GM10266 (cell line): ENCODE measurements at regions not wholly inside any gene's neighbourhood (a gene's known extent, or its start where the extent isn't known, plus 50 kb on each side); places are given as distances from the start of the nearest gene placed in this dataset.

Experiments
- DNase-seq: peaks from one replicate; pipeline ENCODE4 v3.0.0; 2012; ENCODE audit errors: extremely low spot score
- TF ChIP-seq, protein P1 (sequence below): IDR thresholded peaks from 2 replicates; pipeline ENCODE4 v1.5.1; 2012; ENCODE audit warnings: mild to moderate bottlenecking, low read depth; ENCODE audit not compliant: control insufficient read depth, insufficient read depth; ENCODE audit errors: missing control alignments

DNA sequence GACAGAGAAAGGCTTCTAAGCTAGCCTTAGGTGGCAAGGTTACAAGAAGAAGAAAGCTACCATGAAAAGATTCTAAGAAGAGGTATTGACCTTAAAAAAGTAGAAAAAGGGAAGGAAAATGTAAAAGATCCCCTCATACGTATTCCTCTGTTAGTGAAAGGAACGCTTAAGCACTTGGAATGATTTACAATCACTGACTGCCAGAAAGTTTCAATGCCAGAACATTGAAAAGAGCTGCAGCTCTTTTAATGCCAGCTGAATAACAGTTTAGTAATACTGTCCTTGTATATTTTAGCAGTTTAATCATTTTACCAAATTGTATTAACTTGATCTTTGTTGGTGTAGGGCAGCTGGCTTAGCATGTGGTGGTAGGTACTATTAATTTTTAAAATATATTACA is 650.7 kb downstream of the FAM181B start:
- TF ChIP-seq, protein P1, sequence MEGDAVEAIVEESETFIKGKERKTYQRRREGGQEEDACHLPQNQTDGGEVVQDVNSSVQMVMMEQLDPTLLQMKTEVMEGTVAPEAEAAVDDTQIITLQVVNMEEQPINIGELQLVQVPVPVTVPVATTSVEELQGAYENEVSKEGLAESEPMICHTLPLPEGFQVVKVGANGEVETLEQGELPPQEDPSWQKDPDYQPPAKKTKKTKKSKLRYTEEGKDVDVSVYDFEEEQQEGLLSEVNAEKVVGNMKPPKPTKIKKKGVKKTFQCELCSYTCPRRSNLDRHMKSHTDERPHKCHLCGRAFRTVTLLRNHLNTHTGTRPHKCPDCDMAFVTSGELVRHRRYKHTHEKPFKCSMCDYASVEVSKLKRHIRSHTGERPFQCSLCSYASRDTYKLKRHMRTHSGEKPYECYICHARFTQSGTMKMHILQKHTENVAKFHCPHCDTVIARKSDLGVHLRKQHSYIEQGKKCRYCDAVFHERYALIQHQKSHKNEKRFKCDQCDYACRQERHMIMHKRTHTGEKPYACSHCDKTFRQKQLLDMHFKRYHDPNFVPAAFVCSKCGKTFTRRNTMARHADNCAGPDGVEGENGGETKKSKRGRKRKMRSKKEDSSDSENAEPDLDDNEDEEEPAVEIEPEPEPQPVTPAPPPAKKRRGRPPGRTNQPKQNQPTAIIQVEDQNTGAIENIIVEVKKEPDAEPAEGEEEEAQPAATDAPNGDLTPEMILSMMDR = no peak

DNA sequence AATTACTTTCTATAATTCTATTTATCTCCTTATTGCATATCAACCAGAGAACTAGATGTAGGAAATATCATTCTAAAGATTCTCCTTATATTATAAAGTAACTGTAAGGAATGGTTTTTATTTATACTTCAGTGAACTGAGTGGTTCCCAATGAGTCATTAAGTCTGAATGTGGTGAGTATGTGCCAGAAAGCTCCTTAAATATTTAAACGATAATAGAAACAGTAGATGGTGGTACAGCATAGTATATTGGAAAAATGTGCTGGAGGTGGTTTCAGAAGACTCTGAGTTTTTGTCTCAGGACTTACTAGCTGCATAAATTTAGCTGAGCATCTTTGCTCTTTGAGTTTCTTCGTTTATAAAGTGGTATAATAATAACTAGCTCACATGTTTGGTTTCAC is 653.5 kb downstream of the FAM181B start:
- TF ChIP-seq, protein P1 = no peak
- DNase-seq = no peak

More for the DNA sequence above, 650.7 kb downstream of the FAM181B start:
- no peak for DNase-seq

DNA sequence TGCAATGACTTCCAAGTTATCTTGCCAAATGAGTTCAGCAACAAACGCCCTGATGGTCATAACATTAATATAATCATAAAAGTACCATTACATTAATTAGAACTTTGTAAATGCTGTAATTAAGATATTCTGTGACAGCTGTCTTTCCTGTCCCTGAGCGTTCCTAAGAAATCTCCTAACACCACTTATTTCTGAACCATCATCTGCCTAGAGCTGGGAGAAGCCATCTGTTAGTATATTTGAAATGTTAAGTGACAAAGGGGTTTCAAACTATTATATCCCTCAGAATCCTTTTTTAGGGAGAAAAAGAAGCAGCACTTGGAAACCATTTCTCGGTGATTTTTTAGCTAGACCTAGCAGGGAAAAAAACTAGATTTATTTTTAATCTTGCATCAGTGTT is 657.5 kb downstream of the FAM181B start:
- TF ChIP-seq, protein P1 = no peak
- DNase-seq = no peak

DNA sequence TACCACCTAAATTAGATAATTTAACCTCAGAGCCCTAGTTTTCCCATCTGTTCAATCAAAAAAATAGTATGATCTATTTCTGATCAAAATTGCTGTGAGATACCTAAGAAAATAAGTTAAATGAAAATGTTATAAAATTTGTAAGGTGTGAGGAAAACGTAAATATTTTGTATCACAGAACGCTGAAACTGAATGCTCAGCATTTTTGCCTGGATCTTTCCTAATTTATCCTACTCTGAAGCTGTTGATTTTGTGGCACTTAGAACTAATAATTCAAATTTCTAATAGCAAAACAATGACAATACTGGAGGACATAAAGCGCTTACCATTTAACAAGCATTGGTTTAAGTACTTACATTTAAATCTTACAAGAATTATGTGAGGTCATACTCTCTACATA is 674.2 kb downstream of the FAM181B start:
- TF ChIP-seq, protein P1 = no peak

DNA sequence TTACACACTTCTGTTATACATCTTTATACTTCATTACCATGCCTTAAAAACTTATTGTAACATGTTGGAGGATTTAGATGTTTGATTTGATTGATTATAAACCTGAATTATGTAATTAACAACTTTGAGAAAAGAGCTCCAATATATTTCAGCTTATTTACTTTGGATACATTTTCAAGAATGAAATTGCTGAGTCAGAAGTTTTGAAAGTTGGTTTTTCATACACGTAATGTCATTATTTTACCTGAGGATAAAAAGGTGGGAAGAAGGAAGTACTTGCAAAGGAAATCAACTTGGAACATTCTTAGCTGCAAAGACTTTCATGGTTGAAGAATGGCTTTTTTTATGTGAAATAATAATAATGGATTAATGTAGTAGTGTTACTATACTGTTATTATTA is 677.2 kb downstream of the FAM181B start:
- DNase-seq = no peak

More for the DNA sequence above, 674.2 kb downstream of the FAM181B start:
- DNase-seq = no peak

DNA sequence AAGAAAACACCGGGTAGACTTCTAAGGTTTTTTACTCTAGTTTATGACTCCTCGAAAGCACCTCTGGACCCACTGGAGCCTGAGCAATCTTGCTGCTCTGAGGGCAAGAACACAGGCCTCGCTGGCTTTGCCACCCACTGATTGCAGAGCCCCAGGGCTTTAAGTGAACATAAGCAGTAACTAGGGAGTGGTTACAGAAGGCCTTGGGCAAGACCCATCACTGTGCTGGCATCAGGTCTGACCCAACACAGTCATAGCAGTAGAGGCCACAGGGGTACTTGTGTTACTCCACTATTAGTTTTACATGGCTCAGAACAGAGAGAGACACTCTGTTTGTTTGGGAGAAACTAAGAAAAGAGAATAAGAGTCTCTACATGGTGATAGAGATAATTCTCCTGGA is 684.5 kb downstream of the FAM181B start:
- DNase-seq = no peak
- TF ChIP-seq, protein P1 = no peak

More for the DNA sequence above, 677.2 kb downstream of the FAM181B start:
- TF ChIP-seq, protein P1 = no peak

DNA sequence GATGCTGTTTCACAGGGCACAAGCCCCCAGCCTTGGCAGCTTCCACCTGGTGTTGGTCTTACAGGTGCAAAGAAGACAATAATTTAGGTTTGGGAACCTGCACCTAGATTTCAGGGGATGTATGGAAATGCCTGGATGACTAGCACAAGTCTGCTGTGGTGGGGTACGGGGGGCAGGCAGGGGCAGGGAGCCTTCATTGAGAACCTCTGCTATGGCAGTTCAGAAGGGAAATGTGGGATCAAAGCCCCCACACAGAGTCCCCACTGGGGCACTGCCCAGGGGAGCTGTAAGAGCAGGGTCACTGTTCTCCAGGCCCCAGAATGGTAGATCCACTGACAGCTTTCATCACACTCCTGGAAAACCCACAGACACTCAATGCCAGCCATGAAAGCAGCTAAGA is 686.5 kb downstream of the FAM181B start:
- no peak for DNase-seq
- TF ChIP-seq, protein P1 = no peak
